GM13976 (cell line): ENCODE measurements at regions not wholly inside any gene's neighbourhood (a gene's known extent, or its start where the extent isn't known, plus 50 kb on each side); places are given as distances from the start of the nearest gene placed in this dataset.

Experiments used
- DNase-seq: peaks from one replicate; pipeline ENCODE4 v3.0.0; 2012; ENCODE audit warnings: low spot score
- CTCF ChIP-seq: IDR thresholded peaks from 2 replicates; pipeline ENCODE4 v1.5.1; 2012; ENCODE audit warnings: borderline replicate concordance, mild to moderate bottlenecking; ENCODE audit not compliant: insufficient read depth; ENCODE audit errors: extremely low read depth, missing control alignments, control extremely low read depth
- in situ Hi-C: fragments of 300-500 bp; cut with MboI; formaldehyde crosslinking; loops from one replicate; pipeline ENCODE4 v1.12.0; 2022; ENCODE audit warnings: low sequenced_read_pairs, mixed read lengths, inconsistent platforms; ENCODE audit not compliant: unreplicated experiment

- in situ Hi-C loops: no loop called here
- DNase-seq: no peak
- TF ChIP-seq CTCF: no peak
These were observed 133.0 kb downstream of the RAB38 start for GRCh38 chr11:88042238-88042637.

- TF ChIP-seq CTCF: no peak
- no peak for DNase-seq
- in situ Hi-C loops: no loop called here
These were observed 133.6 kb downstream of the RAB38 start for GRCh38 chr11:88041679-88042078.

- no peak for DNase-seq
- TF ChIP-seq CTCF: no peak
- in situ Hi-C loops: no loop called here
These were observed 135.1 kb downstream of the RAB38 start for GRCh38 chr11:88040148-88040496.

- no peak for TF ChIP-seq CTCF
- no peak for DNase-seq
- in situ Hi-C loops: no loop called here
These were observed 135.6 kb downstream of the RAB38 start for GRCh38 chr11:88039476-88040147.

- no peak for TF ChIP-seq CTCF
- in situ Hi-C loops: no loop called here
- no peak for DNase-seq
These were observed 137.2 kb downstream of the RAB38 start for GRCh38 chr11:88038063-88038462.

GRCh38 chr11:88036701-88037100 lies 138.5 kb downstream of the RAB38 start:
- in situ Hi-C loops: no loop called here
- TF ChIP-seq CTCF: no peak
- no peak for DNase-seq
